CD14-positive monocyte (primary cell): ENCODE measurements at regions not wholly inside any gene's neighbourhood (a gene's known extent, or its start where the extent isn't known, plus 50 kb on each side); places are given as distances from the start of the nearest gene placed in this dataset.
A peak's percentile ranks its signal among the peaks of the same experiment; 100 is the strongest.

Source experiments
- DNase-seq, 3 donors: peaks; one replicate each; pipeline ENCODE4 v3.0.0-alpha.2; 2011 to 2022
- H2AFZ ChIP-seq: 2 replicates; pipeline ENCODE4 v1.6.0; 2012; ENCODE audit warnings: mild to moderate bottlenecking, low read depth, low read length, inconsistent platforms; ENCODE audit not compliant: insufficient read depth, poor library complexity, severe bottlenecking
- H3K27ac ChIP-seq, 2 donors: 1 replicate in 1 of 2; 2 replicates in 1 of 2; pipeline ENCODE4 v1.5.1; 2012 to 2013; ENCODE audit warnings: low read length in 2 of 2, control low read depth in 1 of 2, inconsistent platforms in 1 of 2, low read depth in 1 of 2, mild to moderate bottlenecking in 1 of 2
- H3K27me3 ChIP-seq, 2 donors: one replicate each; pipeline versions ENCODE4 v1.6.0 to v1.6.1; 2011 to 2013; ENCODE audit warnings: low read length in 2 of 2; ENCODE audit not compliant: control insufficient read depth in 2 of 2, insufficient read depth in 2 of 2
- H3K36me3 ChIP-seq, 2 donors: replicated peaks in 1 of 2; 1 replicate in 1 of 2; 2 replicates in 1 of 2; pipeline versions ENCODE4 v1.5.1 to v1.6.1; 2012 to 2013; ENCODE audit warnings: low read length in 2 of 2, control low read depth in 1 of 2, inconsistent platforms in 1 of 2, mild to moderate bottlenecking in 1 of 2; ENCODE audit not compliant: insufficient read depth in 2 of 2, control insufficient read depth in 1 of 2
- H3K4me1 ChIP-seq, 2 donors: 1 replicate in 1 of 2; 2 replicates in 1 of 2; pipeline versions ENCODE4 v1.5.1 to v1.6.1; 2012 to 2013; ENCODE audit warnings: low read length in 2 of 2, control low read depth in 1 of 2, inconsistent platforms in 1 of 2, mild to moderate bottlenecking in 1 of 2, moderate library complexity in 1 of 2; ENCODE audit not compliant: insufficient read depth in 2 of 2, control insufficient read depth in 1 of 2
- H3K4me2 ChIP-seq: replicated peaks from 2 replicates; pipeline ENCODE3; 2012; ENCODE audit warnings: low read length, moderate library complexity, mild to moderate bottlenecking; ENCODE audit not compliant: poor library complexity, severe bottlenecking; ENCODE audit errors: extremely low read depth
- H3K4me3 ChIP-seq, 3 experiments: fragments of 200-600 bp in 1 of 3; sonication (generic) in 1 of 3; replicated peaks in 1 of 3; 1 replicate in 2 of 3; 2 replicates in 1 of 3; pipeline ENCODE4 v1.5.1; 2011 to 2013; ENCODE audit warnings: low read length in 3 of 3, mild to moderate bottlenecking in 3 of 3, control low read depth in 2 of 3, low read depth in 2 of 3, inconsistent platforms in 1 of 3, moderate library complexity in 1 of 3
- H3K79me2 ChIP-seq: 2 replicates; pipeline ENCODE4 v1.6.0; 2012; ENCODE audit warnings: mild to moderate bottlenecking, control low read depth, inconsistent platforms, low read length, moderate library complexity; ENCODE audit not compliant: insufficient read depth
- H3K9ac ChIP-seq: 2 replicates; pipeline ENCODE4 v1.6.0; 2017; ENCODE audit warnings: low read length, mild to moderate bottlenecking; ENCODE audit not compliant: insufficient read depth, poor library complexity, severe bottlenecking
- H3K9me3 ChIP-seq, 2 donors: replicated peaks in 1 of 2; 1 replicate in 1 of 2; 2 replicates in 1 of 2; pipeline versions ENCODE4 v1.5.1 to v1.6.1; 2012 to 2013; ENCODE audit warnings: low read length in 2 of 2, control low read depth in 1 of 2; ENCODE audit not compliant: control insufficient read depth in 1 of 2, insufficient read depth in 1 of 2
- H4K20me1 ChIP-seq: 2 replicates; pipeline ENCODE4 v1.6.0; 2012; ENCODE audit warnings: mild to moderate bottlenecking, low read length, control low read depth, moderate library complexity; ENCODE audit not compliant: insufficient read depth
- H3K27ac Mint-ChIP-seq, 7 donors: one replicate each; pipeline ENCODE4 v1.8.0; 2020; ENCODE audit warnings: mild to moderate bottlenecking in 7 of 7, mixed read lengths in 7 of 7, moderate library complexity in 6 of 7, inconsistent platforms in 2 of 7
- H3K27me3 Mint-ChIP-seq, 3 donors: one replicate each; pipeline ENCODE4 v1.8.0; 2021 to 2022; ENCODE audit warnings: low read depth in 3 of 3, mild to moderate bottlenecking in 3 of 3, mixed read lengths in 3 of 3, moderate library complexity in 3 of 3, inconsistent platforms in 1 of 3
- H3K36me3 Mint-ChIP-seq, 2 donors: one replicate each; pipeline ENCODE4 v1.8.0; 2020; ENCODE audit warnings: mixed read lengths in 2 of 2, inconsistent platforms in 1 of 2, mild to moderate bottlenecking in 1 of 2
- H3K4me1 Mint-ChIP-seq: one replicate; pipeline ENCODE4 v1.8.0; 2020; ENCODE audit warnings: mild to moderate bottlenecking, mixed read lengths
- H3K4me3 Mint-ChIP-seq, 2 donors: one replicate each; pipeline ENCODE4 v1.8.0; 2020; ENCODE audit warnings: mild to moderate bottlenecking in 2 of 2, mixed read lengths in 2 of 2, moderate library complexity in 1 of 2
- H3K9me3 Mint-ChIP-seq, 7 donors: one replicate each; pipeline ENCODE4 v1.8.0; 2020 to 2022; ENCODE audit warnings: mixed read lengths in 7 of 7, mild to moderate bottlenecking in 6 of 7, moderate library complexity in 6 of 7, inconsistent platforms in 2 of 7
- CTCF ChIP-seq: fragments of 200-600 bp; IDR thresholded peaks from one replicate; pipeline ENCODE4 v1.8.0; 2022; ENCODE audit warnings: antibody characterized with exemption, mild to moderate bottlenecking
- WGBS: methylation state at CpG from one replicate; pipeline ENCODE4 v1.1.5; 2013; ENCODE audit warnings: missing lambda C conversion rate; ENCODE audit not compliant: insufficient coverage; 5-methylcytosine and 5-hydroxymethylcytosine counted together
- intact Hi-C, 2 donors: fragments of 100-400 bp; cut with micrococcal nuclease; formaldehyde crosslinking; loops; one replicate each; pipeline versions ENCODE4 v1.15.0 to v1.15.1; 2023

- Mint-ChIP-seq H3K4me3 (no peak overlapping the region), H3K36me3 (no peaks in the 10 kb centered on the region), H3K27me3 (peaks cover under 1 to 11% (median 6%) of the 10 kb centered on the region in 3 donors), H3K4me1 (peaks cover 2% of the 10 kb centered on the region), H3K9me3 (peaks cover 0 to 2% (median 0%) of the 10 kb centered on the region in 7 donors), H3K27ac (no peak overlapping the region)
- peak; percentile 8 to 29 (median 10) for DNase-seq
- Histone ChIP-seq H3K4me1 (no peaks in the 10 kb centered on the region), H3K27ac (no peak overlapping the region), H4K20me1 (no peaks in the 10 kb centered on the region), H3K79me2 (no peaks in the 10 kb centered on the region), H2AFZ (no peak overlapping the region), H3K27me3 (no peaks in the 10 kb centered on the region), H3K36me3 (no peaks in the 10 kb centered on the region), H3K9ac (no peak overlapping the region), H3K9me3 (no peaks in the 10 kb centered on the region), H3K4me3 (no peak overlapping the region), H3K4me2 (no peak overlapping the region)
- WGBS, result 23% methylated on average over 33 of the region's 34 CpGs
- TF ChIP-seq CTCF, result peak; percentile 72
- intact Hi-C loops, result no loop called here
These were observed 174.1 kb downstream of the BMP7 start for GRCh38 chr20:57092112-57092899.

GRCh38 chr20:57092900-57093530, 173.4 kb downstream of the BMP7 start:
- H3K4me3 ChIP-seq, result no peak overlapping the region
- H3K79me2 ChIP-seq, result no peaks in the 10 kb centered on the region
- 94% methylated on average over 17 of the region's 23 CpGs for WGBS
- no peaks in the 10 kb centered on the region for H3K36me3 ChIP-seq
- no peak overlapping the region for H2AFZ ChIP-seq
- Mint-ChIP-seq H3K4me3 (no peak overlapping the region), H3K27ac (no peak overlapping the region), H3K4me1 (peaks cover 2% of the 10 kb centered on the region), H3K27me3 (peaks cover 2 to 6% (median 6%) of the 10 kb centered on the region in 3 donors), H3K36me3 (no peaks in the 10 kb centered on the region), H3K9me3 (peaks cover 0 to 2% (median 0%) of the 10 kb centered on the region in 7 donors)
- H3K9me3 ChIP-seq, result no peaks in the 10 kb centered on the region
- H3K27me3 ChIP-seq, result no peaks in the 10 kb centered on the region
- no peak overlapping the region for H3K4me2 ChIP-seq
- no peak for DNase-seq
- intact Hi-C loops, result no loop called here
- no peak for TF ChIP-seq CTCF
- H3K4me1 ChIP-seq, result no peaks in the 10 kb centered on the region
- H3K9ac ChIP-seq, result no peak overlapping the region
- H3K27ac ChIP-seq, result no peak overlapping the region
- no peaks in the 10 kb centered on the region for H4K20me1 ChIP-seq
